ENCODE measurements at regions not wholly inside any gene's neighbourhood (a gene's known extent, or its start where the extent isn't known, plus 50 kb on each side); places are given as distances from the start of the nearest gene placed in this dataset.

- Mint-ChIP-seq H3K27ac (no peak overlapping the region), H3K9me3 (peaks cover 21% of the 10 kb centered on the region), H3K27me3 (ENCODE audit: insufficient read depth) (no peaks in the 10 kb centered on the region), H3K4me3 (no peak overlapping the region), H3K36me3 (ENCODE audit: low read depth) (no peaks in the 10 kb centered on the region), H3K4me1 (ENCODE audit: low read depth) (no peaks in the 10 kb centered on the region)
- TF ChIP-seq CTCF (IDR thresholded peaks at IDR 0.05), result no peak
- DNase-seq, result no peak
Observed at GRCh38 chr6:97669191-97670031, 386.4 kb upstream of the MMS22L start.

- H3K4me3 Mint-ChIP-seq, result no peak overlapping the region
- DNase-seq, result no peak
- H3K36me3 Mint-ChIP-seq (ENCODE audit: low read depth), result no peaks in the 10 kb centered on the region
- H3K27me3 Mint-ChIP-seq (ENCODE audit: insufficient read depth), result no peaks in the 10 kb centered on the region
- H3K9me3 Mint-ChIP-seq, result peaks cover 18% of the 10 kb centered on the region
- no peak for TF ChIP-seq CTCF (IDR thresholded peaks at IDR 0.05)
- H3K4me1 Mint-ChIP-seq (ENCODE audit: low read depth), result no peaks in the 10 kb centered on the region
- H3K27ac Mint-ChIP-seq, result no peak overlapping the region
Observed at GRCh38 chr6:97674802-97675201, 391.8 kb upstream of the MMS22L start.

GRCh38 chr6:97677626-97678025 is 394.6 kb upstream of the MMS22L start:
- H3K36me3 Mint-ChIP-seq (ENCODE audit: low read depth), result no peaks in the 10 kb centered on the region
- no peak for DNase-seq
- TF ChIP-seq CTCF (IDR thresholded peaks at IDR 0.05), result no peak
- no peak overlapping the region for H3K27ac Mint-ChIP-seq
- no peaks in the 10 kb centered on the region for H3K4me1 Mint-ChIP-seq (ENCODE audit: low read depth)
- H3K27me3 Mint-ChIP-seq (ENCODE audit: insufficient read depth), result no peaks in the 10 kb centered on the region
- H3K9me3 Mint-ChIP-seq, result peaks cover 22% of the 10 kb centered on the region
- no peak overlapping the region for H3K4me3 Mint-ChIP-seq

- no peak for DNase-seq
- Mint-ChIP-seq H3K27ac (no peak overlapping the region), H3K4me3 (no peak overlapping the region), H3K36me3 (ENCODE audit: low read depth) (no peaks in the 10 kb centered on the region), H3K9me3 (peaks cover 25% of the 10 kb centered on the region), H3K27me3 (ENCODE audit: insufficient read depth) (no peaks in the 10 kb centered on the region), H3K4me1 (ENCODE audit: low read depth) (no peaks in the 10 kb centered on the region)
- TF ChIP-seq CTCF (IDR thresholded peaks at IDR 0.05), result no peak
Observed at GRCh38 chr6:97687916-97688315, 404.9 kb upstream of the MMS22L start.

- TF ChIP-seq CTCF (IDR thresholded peaks at IDR 0.05), result no peak
- Mint-ChIP-seq H3K9me3 (peaks cover 26% of the 10 kb centered on the region), H3K27ac (no peak overlapping the region), H3K4me3 (no peak overlapping the region), H3K4me1 (ENCODE audit: low read depth) (no peaks in the 10 kb centered on the region), H3K27me3 (ENCODE audit: insufficient read depth) (no peaks in the 10 kb centered on the region), H3K36me3 (ENCODE audit: low read depth) (no peaks in the 10 kb centered on the region)
- no peak for DNase-seq
Observed at GRCh38 chr6:97689078-97689754, 406.2 kb upstream of the MMS22L start.
